Ishikawa (cell line): ENCODE measurements at regions not wholly inside any gene's neighbourhood (a gene's known extent, or its start where the extent isn't known, plus 50 kb on each side); places are given as distances from the start of the nearest gene placed in this dataset.

ENCODE experiments used
- CEBPB ChIP-seq: IDR thresholded peaks from 2 replicates; pipeline ENCODE4 v1.6.1; 2012
- CREB1 ChIP-seq: IDR thresholded peaks from 2 replicates; pipeline ENCODE4 v1.6.1; 2012; ENCODE audit warnings: low read depth
- EGR1 ChIP-seq: IDR thresholded peaks from 2 replicates; pipeline ENCODE4 v1.6.1; 2012
- EP300 ChIP-seq: IDR thresholded peaks from 2 replicates; pipeline ENCODE4 v1.6.1; 2012; ENCODE audit warnings: borderline replicate concordance
- FOXM1 ChIP-seq: IDR thresholded peaks from 2 replicates; pipeline ENCODE4 v1.6.1; 2012; ENCODE audit warnings: low read depth, borderline replicate concordance
- MAX ChIP-seq: IDR thresholded peaks from 2 replicates; pipeline ENCODE4 v1.6.1; 2012
- NFIC ChIP-seq: IDR thresholded peaks from 2 replicates; pipeline ENCODE4 v1.6.1; 2012
- RAD21 ChIP-seq: IDR thresholded peaks from 2 replicates; pipeline ENCODE4 v1.6.1; 2012; ENCODE audit warnings: low read depth
- REST ChIP-seq: IDR thresholded peaks from 2 replicates; pipeline ENCODE4 v1.6.1; 2012; ENCODE audit warnings: low read depth, mild to moderate bottlenecking
- TAF1 ChIP-seq: IDR thresholded peaks from 2 replicates; pipeline ENCODE4 v1.6.1; 2012; ENCODE audit warnings: low read depth, mild to moderate bottlenecking
- TCF12 ChIP-seq: IDR thresholded peaks from 2 replicates; pipeline ENCODE4 v1.6.1; 2012; ENCODE audit warnings: low read depth
- TEAD4 ChIP-seq: IDR thresholded peaks from 2 replicates; pipeline ENCODE4 v1.6.1; 2012
- USF1 ChIP-seq: IDR thresholded peaks from 2 replicates; pipeline ENCODE4 v1.6.1; 2012
- YY1 ChIP-seq: IDR thresholded peaks from 2 replicates; pipeline ENCODE4 v1.6.1; 2012; ENCODE audit warnings: low read depth
- ZBTB7A ChIP-seq: IDR thresholded peaks from 2 replicates; pipeline ENCODE4 v1.6.1; 2012; ENCODE audit warnings: low read depth

- TF ChIP-seq TEAD4, result no peak
- TF ChIP-seq TAF1, result no peak
- TF ChIP-seq USF1, result no peak
- TF ChIP-seq CEBPB, result no peak
- TF ChIP-seq FOXM1, result no peak
- no peak for TF ChIP-seq MAX
- TF ChIP-seq NFIC, result no peak
- TF ChIP-seq EGR1, result no peak
- TF ChIP-seq ZBTB7A, result no peak
- TF ChIP-seq EP300, result no peak
- no peak for TF ChIP-seq REST
- TF ChIP-seq RAD21, result no peak
These were observed 154.2 kb downstream of the ZNF486 start for GRCh38 chr19:20321139-20321763.

GRCh38 chr19:20320191-20320590 lies 153.2 kb downstream of the ZNF486 start:
- TF ChIP-seq CREB1 (no peak), CEBPB (no peak), MAX (no peak), NFIC (no peak), RAD21 (no peak), TCF12 (no peak), TAF1 (no peak), ZBTB7A (no peak), YY1 (no peak), EGR1 (no peak), FOXM1 (no peak), REST (no peak)

GRCh38 chr19:20318616-20319015 lies 151.6 kb downstream of the ZNF486 start:
- TF ChIP-seq ZBTB7A (no peak), EGR1 (no peak), REST (no peak), EP300 (no peak), TEAD4 (no peak), CEBPB (no peak), MAX (no peak), TCF12 (no peak), CREB1 (no peak), USF1 (no peak)

GRCh38 chr19:20315543-20315942 lies 148.5 kb downstream of the ZNF486 start:
- TF ChIP-seq EP300 (no peak), TEAD4 (no peak), USF1 (no peak), EGR1 (no peak), CEBPB (no peak), TCF12 (no peak)
